Activated CD4-positive, CD25-positive, alpha-beta regulatory T cell (primary cell): ENCODE measurements at regions not wholly inside any gene's neighbourhood (a gene's known extent, or its start where the extent isn't known, plus 50 kb on each side); places are given as distances from the start of the nearest gene placed in this dataset.
"Not testable (repeated sequence)": the region's sequence is repeated elsewhere in the genome, so short reads cannot be mapped to it uniquely, and the experiment has no call there.

ENCODE experiments used
- DNase-seq, 4 experiments: peaks; one replicate each; lab custom pipeline; 2025; lab: John Stamatoyannopoulos, UW

- no peak for DNase-seq
Observed at GRCh38 chr13:91024157-91024792, 323.2 kb upstream of the MIR17HG start.

- no peak for DNase-seq
Observed at GRCh38 chr13:91025442-91025841, 322.0 kb upstream of the MIR17HG start.

- no peak for DNase-seq
Observed at GRCh38 chr13:91031508-91031907, 316.0 kb upstream of the MIR17HG start.

DNA sequence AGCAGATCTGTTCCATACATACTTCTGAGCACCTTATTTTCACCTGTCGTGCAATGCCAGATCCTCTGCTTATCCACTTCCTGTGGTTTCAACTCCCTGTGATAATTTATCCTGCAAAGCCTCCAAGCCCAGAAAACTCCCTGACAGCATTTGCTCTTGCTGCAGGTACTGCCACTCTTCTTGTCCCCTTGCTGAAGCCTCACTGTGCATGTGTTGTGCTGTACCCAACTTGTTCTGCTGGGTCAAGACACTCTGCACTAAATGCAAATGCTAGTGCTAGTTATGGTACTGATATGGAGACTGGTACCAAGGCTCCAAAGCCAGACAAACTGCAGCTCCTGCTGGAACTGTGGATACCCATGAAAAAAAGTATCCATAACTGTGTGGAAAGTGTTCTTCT, 315.4 kb upstream of the MIR17HG start:
- no peak for DNase-seq

GRCh38 chr13:91036886-91037285, 310.6 kb upstream of the MIR17HG start:
- DNase-seq, result no peak

DNA sequence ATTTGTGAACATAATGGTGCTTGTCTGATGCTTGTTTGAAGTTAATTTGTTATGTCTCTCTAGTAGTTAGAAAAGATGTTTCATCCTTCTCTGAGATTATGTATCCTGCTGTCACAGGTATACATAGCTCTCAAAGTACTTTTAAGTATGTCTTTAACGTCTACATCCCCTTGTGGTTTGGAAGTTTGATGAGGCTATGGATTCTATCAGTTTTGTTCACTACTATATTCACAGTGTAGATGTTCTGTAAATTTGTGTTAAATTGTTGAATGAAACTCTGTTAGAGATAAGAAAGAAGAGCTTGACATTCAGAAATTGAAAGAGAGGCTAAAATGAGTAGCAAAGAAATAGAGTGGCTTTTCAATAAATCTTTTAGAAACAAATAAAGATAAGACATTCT, 304.6 kb upstream of the MIR17HG start:
- DNase-seq, result no peak

- no peak for DNase-seq
Observed at GRCh38 chr13:91045351-91046034, 302.0 kb upstream of the MIR17HG start.

DNA sequence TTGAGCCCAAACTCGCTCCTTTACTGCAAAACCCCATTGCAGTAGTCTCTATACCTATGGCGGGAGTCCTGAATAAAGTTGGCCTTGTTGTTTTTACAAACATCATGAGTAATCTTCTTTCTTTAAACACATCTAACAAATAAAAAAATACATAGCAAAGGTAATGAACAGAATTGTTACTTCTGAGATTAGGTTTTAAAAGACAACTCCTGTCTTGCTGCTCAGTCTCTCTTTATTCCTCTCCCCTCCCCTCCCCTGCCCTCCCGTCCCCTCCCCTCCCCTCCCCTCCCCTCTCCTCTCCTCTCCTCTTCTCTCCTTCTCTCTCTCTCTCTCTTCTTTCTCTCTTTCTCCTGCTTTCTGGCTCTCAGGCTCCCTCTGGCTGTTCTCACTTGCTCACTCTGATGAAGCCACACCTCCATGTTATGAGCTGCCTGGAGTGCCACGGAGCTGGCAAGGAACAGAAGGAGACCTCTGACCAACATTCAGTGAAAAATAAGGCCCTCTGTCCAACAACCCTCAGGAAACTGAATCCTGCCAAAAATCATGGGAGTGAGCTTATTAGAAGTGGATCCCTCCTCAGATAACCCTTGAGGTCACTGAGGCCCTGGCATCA, 300.7 kb upstream of the MIR17HG start:
- no peak for DNase-seq

GRCh38 chr13:91050970-91051369, 296.5 kb upstream of the MIR17HG start:
- DNase-seq, result no peak

- DNase-seq, result no peak
Observed at GRCh38 chr13:91052876-91053275, 294.6 kb upstream of the MIR17HG start.

GRCh38 chr13:91053318-91054065, 294.0 kb upstream of the MIR17HG start:
- DNase-seq, result no peak

GRCh38 chr13:91054902-91055301, 292.6 kb upstream of the MIR17HG start:
- DNase-seq, result no peak

DNA sequence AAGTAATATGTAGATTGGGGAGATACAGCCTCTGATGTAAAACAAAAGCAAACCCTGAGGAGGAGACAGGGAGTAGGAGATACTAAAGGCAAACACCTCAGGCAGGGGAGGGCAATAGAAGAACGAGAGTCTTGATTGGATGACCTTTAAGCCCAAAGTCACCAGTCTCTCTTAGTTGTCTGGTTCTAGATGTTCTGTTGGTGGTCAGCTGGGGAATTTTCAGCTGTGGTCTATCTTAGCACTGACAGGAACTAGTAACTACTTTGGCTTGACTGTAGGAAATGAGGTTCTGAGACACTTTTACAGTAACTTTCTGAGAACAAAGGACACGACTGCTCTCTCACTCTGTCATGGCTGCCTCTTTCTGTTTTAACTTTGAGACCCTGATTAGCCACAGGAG, 290.7 kb upstream of the MIR17HG start:
- DNase-seq, result no peak

DNA sequence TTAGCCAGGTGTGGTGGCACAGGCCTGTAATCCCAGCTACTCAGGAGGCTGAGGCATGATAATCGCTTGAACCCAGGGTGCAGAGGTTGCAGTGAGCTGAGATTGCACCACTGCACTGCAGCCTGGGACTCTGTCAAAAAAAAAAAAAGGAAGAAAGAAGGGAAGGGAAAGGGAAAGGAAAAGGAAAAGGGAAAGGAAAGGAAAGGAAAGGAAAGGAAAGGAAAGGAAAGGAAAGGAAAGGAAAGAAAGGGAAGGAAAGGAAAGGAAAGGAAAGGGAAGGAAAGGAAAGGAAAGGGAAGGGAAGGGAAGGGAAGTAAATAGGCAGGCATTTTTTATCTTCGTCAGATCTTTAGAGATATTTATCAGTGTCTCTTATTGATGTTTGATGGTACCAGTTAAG, 290.0 kb upstream of the MIR17HG start:
- not testable (repeated sequence) for DNase-seq

DNA sequence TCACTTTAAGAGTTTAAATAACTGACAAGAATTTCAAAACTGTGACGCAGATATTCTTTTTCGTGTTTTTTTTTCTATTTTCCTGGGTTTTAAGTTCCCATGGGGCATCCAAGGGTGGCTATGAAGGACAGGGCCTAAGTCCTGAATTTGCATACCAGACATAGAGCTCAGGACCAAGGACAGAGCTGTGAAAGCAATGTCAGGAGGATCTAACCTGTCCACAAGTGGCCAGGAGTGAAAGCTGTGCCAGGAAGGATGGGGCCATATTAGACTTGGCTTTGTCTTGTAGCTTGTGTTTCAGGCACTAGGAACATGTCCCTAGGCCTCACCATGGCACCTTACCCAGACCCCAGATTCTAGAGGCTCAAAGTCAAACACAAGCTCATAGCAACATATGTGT, 289.4 kb upstream of the MIR17HG start:
- no peak for DNase-seq

DNA sequence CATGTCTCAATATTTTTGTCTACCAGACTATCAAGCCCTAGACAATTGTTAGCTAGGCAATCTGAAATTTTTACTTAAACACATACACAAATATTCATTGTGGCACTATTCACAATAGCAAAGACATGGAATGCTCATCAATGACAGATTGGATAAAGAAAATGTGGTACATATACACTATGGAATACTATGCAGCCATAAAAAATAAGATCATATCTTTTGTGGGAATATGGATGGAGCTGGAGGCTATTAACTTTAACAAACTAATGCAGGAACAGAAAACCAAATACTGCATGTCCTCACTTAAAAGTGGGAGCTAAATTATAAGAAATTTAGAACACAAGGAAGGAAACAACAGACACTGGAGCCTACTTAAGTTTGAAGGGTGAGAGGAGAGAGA, 288.6 kb upstream of the MIR17HG start:
- no peak for DNase-seq

DNA sequence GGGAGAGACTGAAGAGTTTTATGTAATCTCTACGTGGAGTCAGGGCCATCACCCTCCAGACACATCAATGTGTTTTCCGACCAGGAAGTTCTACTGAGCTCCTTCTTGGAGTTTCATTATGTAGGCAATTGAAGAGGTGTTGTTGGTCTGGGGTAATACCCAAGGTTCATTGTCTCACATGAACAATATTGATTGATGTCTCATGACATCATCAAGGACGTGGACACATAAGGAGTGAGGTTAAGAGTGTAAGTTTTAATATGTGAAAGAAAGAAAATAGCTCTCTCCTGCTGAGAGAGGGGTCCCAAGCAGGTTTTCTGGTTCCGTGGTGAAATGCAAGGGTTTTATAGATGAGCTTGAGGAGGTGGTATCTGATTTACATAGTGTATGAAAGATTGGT, 280.7 kb upstream of the MIR17HG start:
- DNase-seq, result no peak

DNA sequence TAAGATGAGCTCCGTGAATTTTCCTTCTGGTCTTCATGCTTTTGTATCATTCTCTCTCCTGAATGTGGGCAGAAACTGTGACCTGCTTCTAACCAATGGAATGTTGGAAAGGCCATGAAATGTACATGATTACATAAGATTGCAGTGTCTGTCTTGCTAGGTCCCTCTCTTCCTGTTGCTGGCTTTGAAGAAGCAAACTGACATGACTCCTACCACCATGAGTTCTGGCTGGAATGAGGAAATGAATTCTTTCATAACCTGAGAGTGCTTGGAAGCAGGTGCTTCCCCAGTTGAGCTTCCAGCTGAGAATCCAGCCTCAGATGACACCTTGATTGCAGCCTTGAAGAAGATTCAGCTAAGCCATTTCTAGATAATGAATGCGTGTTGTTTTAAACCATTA, 275.0 kb upstream of the MIR17HG start:
- DNase-seq, result no peak

DNA sequence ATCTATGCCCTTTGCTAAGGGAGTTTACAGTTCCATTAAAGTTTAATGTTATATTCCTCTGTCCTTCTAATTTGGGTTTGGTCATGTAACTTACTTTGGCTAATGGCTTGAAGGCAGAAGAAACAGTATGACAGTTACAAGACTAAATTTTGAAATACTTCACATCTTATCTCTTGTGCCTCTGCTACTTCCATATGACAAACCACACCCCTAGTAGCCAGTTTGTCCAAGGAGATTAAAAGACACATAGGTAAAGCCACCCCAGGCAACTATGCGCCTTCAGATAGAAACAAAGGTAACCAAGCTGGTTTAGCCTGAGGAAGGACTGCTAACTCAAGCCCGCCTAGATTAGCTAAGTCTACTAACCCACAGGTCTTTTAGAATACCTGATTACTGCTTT, 273.4 kb upstream of the MIR17HG start:
- no peak for DNase-seq

DNA sequence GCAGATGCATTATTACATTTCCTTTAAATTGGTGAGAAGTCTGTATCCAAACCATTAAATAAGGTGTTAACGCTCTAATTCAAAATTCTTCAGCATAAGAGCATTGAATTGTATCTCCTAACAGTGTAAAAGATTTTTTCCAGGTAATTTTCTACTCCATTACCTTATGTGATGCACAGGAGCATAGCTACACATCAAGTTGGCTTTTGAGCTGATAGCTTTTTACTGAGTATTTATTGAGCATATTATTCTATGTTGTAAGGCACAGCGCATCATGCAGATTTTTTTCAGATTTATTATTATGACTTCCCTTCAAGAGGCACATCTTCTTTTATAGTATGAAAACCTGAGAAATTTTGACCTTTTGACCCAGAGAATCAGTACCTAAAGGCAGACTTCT, 270.7 kb upstream of the MIR17HG start:
- no peak for DNase-seq

DNA sequence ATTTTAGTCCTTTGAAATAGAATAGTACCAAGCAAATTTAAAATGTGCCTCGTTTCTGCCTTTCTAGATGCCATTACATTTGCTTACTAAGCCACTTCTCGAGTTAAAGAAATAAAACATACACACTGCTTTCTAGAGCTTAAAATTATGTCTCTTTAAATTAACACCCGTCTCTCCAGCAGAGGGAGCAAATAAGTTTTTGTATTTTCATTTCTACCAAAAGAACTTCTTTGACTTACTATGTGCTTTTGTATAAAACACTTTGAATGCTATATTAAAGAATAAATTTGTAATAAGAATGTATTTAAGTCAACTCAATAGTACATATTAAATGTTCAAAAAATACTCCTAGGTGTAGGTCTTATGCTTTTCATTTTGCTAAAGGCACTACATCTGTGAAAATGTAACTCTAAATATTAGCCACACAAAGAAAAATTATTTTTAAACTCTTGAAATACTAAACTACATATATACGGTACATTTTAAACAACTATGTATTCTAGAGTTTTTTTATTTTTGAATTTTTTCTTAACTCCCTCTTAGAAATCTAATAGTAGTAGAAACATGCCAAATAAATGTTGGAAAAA, 269.3 kb upstream of the MIR17HG start:
- no peak for DNase-seq

- no peak for DNase-seq
Observed at GRCh38 chr13:91079176-91079575, 268.3 kb upstream of the MIR17HG start.

DNA sequence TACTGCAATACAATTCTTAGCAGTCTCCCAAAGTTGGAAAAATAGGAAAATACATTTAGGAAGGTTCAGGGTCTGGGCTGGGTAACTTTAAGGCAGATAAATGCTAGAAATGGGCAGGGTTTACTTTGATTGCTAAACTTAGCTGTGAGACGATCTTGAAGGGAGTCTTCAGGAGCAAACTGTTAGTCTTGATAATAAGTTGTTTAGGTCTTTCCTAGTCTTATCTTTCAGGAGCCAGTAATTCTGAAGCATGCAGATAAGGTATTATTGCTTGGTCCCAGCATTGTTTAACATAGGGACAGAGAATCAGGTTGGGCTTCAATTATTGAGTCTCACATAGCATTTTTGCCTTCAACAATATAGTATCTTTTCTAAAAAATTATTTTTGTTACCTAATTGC, 262.4 kb upstream of the MIR17HG start:
- DNase-seq, result no peak
